K562 (cell line): ENCODE measurements at regions not wholly inside any gene's neighbourhood (a gene's known extent, or its start where the extent isn't known, plus 50 kb on each side); places are given as distances from the start of the nearest gene placed in this dataset.

Experiments used
- ATAC-seq: fragments of 200-7000 bp; cut with Tn5 transposase; 3 replicates; pipeline ENCODE4 v1.9.1; 2020; ENCODE audit warnings: moderate library complexity
- BruUV-seq: library from RNA; stranded (reverse); fragments of 400-500 nt; replicated peaks from 2 replicates; lab custom pipeline; 2021; lab: Mats Ljungman, UMichigan
- CTCF ChIA-PET: fragments of 300-600 bp; formaldehyde crosslinking; extraction: SDS; loops from one replicate; lab custom pipeline; 2021; ENCODE audit warnings: low intra/inter-chr PET ratio; lab: Yijun Ruan, JAX
- POLR2A ChIA-PET: fragments of 300-600, 350-650 bp; sonication (Branson Sonifier 250); formaldehyde crosslinking; extraction: SDS; loops from one replicate; lab custom pipeline; 2021; ENCODE audit warnings: antibody characterized with exemption, inconsistent platforms; lab: Yijun Ruan, JAX
- DNase-seq, 4 experiments: peaks; one replicate each; pipeline versions ENCODE4 v3.0.0 to v3.0.0-alpha.2; 2011 to 2018; ENCODE audit warnings: low spot score in 3 of 4, mixed read lengths in 3 of 4; ENCODE audit errors: extremely low read depth in 1 of 4
- FAIRE-seq: peaks from 2 replicates; lab custom pipeline; 2011; peaks lifted over from hg19 to GRCh38; lab: Jason Lieb, UNC
- H2AFZ ChIP-seq: 2 replicates; pipeline ENCODE4 v1.6.0; 2011; ENCODE audit warnings: low read depth, low read length, control low read depth, inconsistent platforms
- H3K27ac ChIP-seq: fragments of 200-600 bp; 3 replicates; pipeline ENCODE4 v1.8.0; 2011; ENCODE audit warnings: low read depth, mild to moderate bottlenecking, control low read depth, inconsistent platforms, low read length, moderate library complexity, mixed read lengths; ENCODE audit errors: extremely low read depth
- H3K27me3 ChIP-seq, 2 experiments: fragments of 300-600 bp in 1 of 2; 2 replicates in 1 of 2; 3 replicates in 1 of 2; pipeline versions ENCODE4 v1.6.0 to v1.8.0; 2011; ENCODE audit warnings: inconsistent platforms in 2 of 2, low read length in 2 of 2, mild to moderate bottlenecking in 1 of 2, mixed read lengths in 1 of 2, moderate library complexity in 1 of 2; ENCODE audit not compliant: control insufficient read depth in 2 of 2, insufficient read depth in 2 of 2
- H3K36me3 ChIP-seq: fragments of 300-600 bp; 3 replicates; pipeline ENCODE4 v1.8.0; 2011; ENCODE audit warnings: mild to moderate bottlenecking, low read length, inconsistent platforms; ENCODE audit not compliant: control insufficient read depth, insufficient read depth
- H3K4me1 ChIP-seq, 2 experiments: fragments of 200-600 bp in 1 of 2; replicated peaks in 1 of 2; 2 replicates in 1 of 2; 3 replicates in 1 of 2; pipeline versions ENCODE4 v1.5.1 to v1.8.0; 2011; ENCODE audit warnings: inconsistent platforms in 2 of 2, low read length in 2 of 2, mild to moderate bottlenecking in 1 of 2, mixed read lengths in 1 of 2, moderate library complexity in 1 of 2; ENCODE audit not compliant: control insufficient read depth in 2 of 2, insufficient read depth in 2 of 2
- H3K4me2 ChIP-seq: 2 replicates; pipeline ENCODE4 v1.6.1; 2011; ENCODE audit warnings: low read length, control low read depth, inconsistent platforms, mixed read lengths; ENCODE audit not compliant: insufficient read depth
- H3K4me3 ChIP-seq: fragments of 200-600 bp; sonication (generic), shearing (Covaris generic); 2 replicates; pipeline ENCODE4 v1.5.1; 2016; ENCODE audit warnings: control low read depth, inconsistent platforms
- H3K79me2 ChIP-seq: fragments of 200-600 bp; 3 replicates; pipeline ENCODE4 v1.8.0; 2011; ENCODE audit warnings: low read length, inconsistent platforms; ENCODE audit not compliant: control insufficient read depth, insufficient read depth
- H3K9ac ChIP-seq, 2 experiments: 2 replicates each; pipeline versions ENCODE4 v1.6.0 to v1.6.1; 2011; ENCODE audit warnings: low read depth in 2 of 2, low read length in 2 of 2, control low read depth in 1 of 2, inconsistent platforms in 1 of 2, mild to moderate bottlenecking in 1 of 2, mixed read lengths in 1 of 2; ENCODE audit not compliant: insufficient read depth in 1 of 2
- H3K9me1 ChIP-seq: one replicate; pipeline ENCODE4 v1.6.0; 2011; ENCODE audit warnings: inconsistent platforms, mild to moderate bottlenecking, low read length, moderate library complexity; ENCODE audit not compliant: control insufficient read depth, insufficient read depth
- H3K9me3 ChIP-seq: replicated peaks from 2 replicates; pipeline ENCODE4 v1.5.1; 2011; ENCODE audit warnings: low read depth, low read length, inconsistent platforms; ENCODE audit not compliant: control insufficient read depth, insufficient read depth
- H4K20me1 ChIP-seq: replicated peaks from 2 replicates; pipeline ENCODE4 v1.6.1; 2011; ENCODE audit warnings: low read length, inconsistent platforms, mixed read lengths; ENCODE audit not compliant: control insufficient read depth, insufficient read depth
- C11orf30 ChIP-seq: fragments of 450-650 bp; IDR thresholded peaks from 2 replicates; pipeline ENCODE4 v1.6.1; 2016; ENCODE audit warnings: low read depth, mild to moderate bottlenecking
- CTBP1 ChIP-seq: fragments of 450-650 bp; IDR thresholded peaks from 2 replicates; pipeline ENCODE4 v1.6.1; 2016; ENCODE audit warnings: borderline replicate concordance
- DNMT1 ChIP-seq: fragments of 450-650 bp; IDR thresholded peaks from 2 replicates; pipeline ENCODE4 v1.6.1; 2016; ENCODE audit warnings: antibody characterized with exemption, mild to moderate bottlenecking
- HDAC3 ChIP-seq: fragments of 450-650 bp; IDR thresholded peaks from 2 replicates; pipeline ENCODE4 v1.6.1; 2018; ENCODE audit warnings: borderline replicate concordance, mild to moderate bottlenecking, moderate library complexity; ENCODE audit not compliant: partially characterized antibody
- PTTG1 ChIP-seq: fragments of 450-650 bp; IDR thresholded peaks from 2 replicates; pipeline ENCODE4 v1.6.1; 2016; ENCODE audit warnings: low read depth, mild to moderate bottlenecking, missing genetic modification characterization, missing compliant biosample characterization
- PURB ChIP-seq: sonication (generic); formaldehyde crosslinking; IDR thresholded peaks from 2 replicates; pipeline ENCODE4 v1.9.0; 2021; ENCODE audit warnings: low read depth, mild to moderate bottlenecking, missing genetic modification reagents
- WHSC1 ChIP-seq: IDR thresholded peaks from one replicate; pipeline ENCODE4 v1.6.1; 2012; ENCODE audit warnings: low read length, control low read depth, inconsistent platforms
- ZFP36 ChIP-seq: fragments of 150-350 bp; IDR thresholded peaks from 2 replicates; pipeline ENCODE4 v1.6.1; 2018; ENCODE audit warnings: low read length, low read depth; ENCODE audit not compliant: partially characterized antibody
- ZNF57 ChIP-seq: fragments of 450-650 bp; formaldehyde crosslinking; IDR thresholded peaks from 2 replicates; pipeline ENCODE4 v1.4.0; 2020; ENCODE audit warnings: mild to moderate bottlenecking, moderate library complexity
- ZNF696 ChIP-seq: fragments of 250-450 bp; sonication (Bioruptor Pico); conservative IDR thresholded peaks from 2 replicates; pipeline ENCODE4 v1.4.0; 2020; ENCODE audit warnings: mild to moderate bottlenecking, moderate library complexity
- ZNF778 ChIP-seq: fragments of 450-650 bp; formaldehyde crosslinking; IDR thresholded peaks from 2 replicates; pipeline ENCODE4 v1.4.0; 2020; ENCODE audit warnings: mild to moderate bottlenecking, moderate library complexity
- ZSCAN29 ChIP-seq: fragments of 450-650 bp; IDR thresholded peaks from 2 replicates; pipeline ENCODE4 v1.6.1; 2017
- WGBS: fragments of 100-300 bp; shearing (Covaris generic); methylation state at CpG from one replicate; pipeline ENCODE4 v1.1.6; 2016; ENCODE audit warnings: low coverage, mixed read lengths; ENCODE audit not compliant: insufficient coverage; ENCODE audit errors: missing lambda C conversion rate; 5-methylcytosine and 5-hydroxymethylcytosine counted together
- in situ Hi-C: fragments of 300-500 bp; cut with MboI; formaldehyde crosslinking; loops from 4 replicates; pipeline ENCODE4 v1.15.0; 2018; ENCODE audit warnings: inconsistent platforms, mixed read lengths
- intact Hi-C: fragments of 100-400 bp; cut with micrococcal nuclease; formaldehyde crosslinking; loops from 2 replicates; pipeline ENCODE4 v1.14.2; 2022
- TF ChIP-seq, protein P1 (sequence below): fragments of 450-650 bp; IDR thresholded peaks from 2 replicates; pipeline ENCODE4 v1.6.1; 2016; ENCODE audit warnings: missing biosample characterization, missing genetic modification characterization
- TF ChIP-seq, protein P2 (sequence below), 2 experiments: fragments of 450-650 bp in 1 of 2; sonication (generic) in 1 of 2; formaldehyde crosslinking in 1 of 2; IDR thresholded peaks in 1 of 2; conservative IDR thresholded peaks in 1 of 2; 2 replicates each; pipeline versions ENCODE4 v1.6.1 to v1.8.1; 2016 to 2023; ENCODE audit warnings: mild to moderate bottlenecking in 2 of 2, moderate library complexity in 2 of 2, inconsistent platforms in 1 of 2, missing genetic modification reagents in 1 of 2
- TF ChIP-seq, protein P3 (sequence below): fragments of 150-350 bp; IDR thresholded peaks from 2 replicates; pipeline ENCODE4 v1.6.1; 2014; ENCODE audit warnings: low read depth, mild to moderate bottlenecking, low read length, borderline replicate concordance
- TF ChIP-seq, protein P4 (sequence below): fragments of 250-450 bp; sonication (Bioruptor Pico); IDR thresholded peaks from 2 replicates; pipeline ENCODE4 v1.8.0; 2021; ENCODE audit warnings: mild to moderate bottlenecking, moderate library complexity

DNA sequence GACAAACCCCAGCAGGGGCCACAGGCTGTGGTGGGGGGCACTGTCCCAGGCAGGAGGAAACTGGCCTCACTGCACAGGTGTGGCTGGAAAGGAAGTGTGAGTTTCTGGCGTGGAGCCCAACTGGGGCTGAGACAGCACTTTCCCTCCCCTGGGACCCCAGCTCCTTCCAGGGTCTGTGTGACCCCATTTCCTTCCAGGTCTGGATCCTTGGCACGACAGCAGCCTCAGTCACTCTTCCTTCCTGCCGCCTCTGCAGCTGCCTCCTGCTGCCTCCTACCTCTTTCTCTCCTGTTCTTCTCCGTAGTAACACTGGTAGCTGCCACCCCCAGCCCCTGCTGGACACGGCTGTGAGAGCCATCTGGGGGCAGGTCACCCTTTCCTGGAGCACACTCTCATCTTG lies 88.0 kb downstream of the SIK1 start:
- no peak for DNase-seq
- no peak overlapping the region for H3K27ac ChIP-seq
- TF ChIP-seq, protein P1, sequence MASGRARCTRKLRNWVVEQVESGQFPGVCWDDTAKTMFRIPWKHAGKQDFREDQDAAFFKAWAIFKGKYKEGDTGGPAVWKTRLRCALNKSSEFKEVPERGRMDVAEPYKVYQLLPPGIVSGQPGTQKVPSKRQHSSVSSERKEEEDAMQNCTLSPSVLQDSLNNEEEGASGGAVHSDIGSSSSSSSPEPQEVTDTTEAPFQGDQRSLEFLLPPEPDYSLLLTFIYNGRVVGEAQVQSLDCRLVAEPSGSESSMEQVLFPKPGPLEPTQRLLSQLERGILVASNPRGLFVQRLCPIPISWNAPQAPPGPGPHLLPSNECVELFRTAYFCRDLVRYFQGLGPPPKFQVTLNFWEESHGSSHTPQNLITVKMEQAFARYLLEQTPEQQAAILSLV (tag): no peak
- no peak for TF ChIP-seq ZNF57 (CRISPR knock-in tag)
- TF ChIP-seq PURB: no peak
- TF ChIP-seq, protein P2, sequence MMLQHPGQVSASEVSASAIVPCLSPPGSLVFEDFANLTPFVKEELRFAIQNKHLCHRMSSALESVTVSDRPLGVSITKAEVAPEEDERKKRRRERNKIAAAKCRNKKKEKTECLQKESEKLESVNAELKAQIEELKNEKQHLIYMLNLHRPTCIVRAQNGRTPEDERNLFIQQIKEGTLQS (IDR thresholded peaks at IDR 0.05): no peak
- TF ChIP-seq, protein P2 (CRISPR knock-in tag; conservative IDR thresholded peaks at IDR 0.05): no peak
- no peak for TF ChIP-seq WHSC1
- no peak for TF ChIP-seq ZFP36
- no peak for TF ChIP-seq PTTG1 (tag)
- no peak for TF ChIP-seq ZNF778 (CRISPR knock-in tag)
- no peak for TF ChIP-seq ZSCAN29
- TF ChIP-seq C11orf30: no peak
- no peak for TF ChIP-seq DNMT1
- TF ChIP-seq CTBP1: no peak
- TF ChIP-seq, protein P3, sequence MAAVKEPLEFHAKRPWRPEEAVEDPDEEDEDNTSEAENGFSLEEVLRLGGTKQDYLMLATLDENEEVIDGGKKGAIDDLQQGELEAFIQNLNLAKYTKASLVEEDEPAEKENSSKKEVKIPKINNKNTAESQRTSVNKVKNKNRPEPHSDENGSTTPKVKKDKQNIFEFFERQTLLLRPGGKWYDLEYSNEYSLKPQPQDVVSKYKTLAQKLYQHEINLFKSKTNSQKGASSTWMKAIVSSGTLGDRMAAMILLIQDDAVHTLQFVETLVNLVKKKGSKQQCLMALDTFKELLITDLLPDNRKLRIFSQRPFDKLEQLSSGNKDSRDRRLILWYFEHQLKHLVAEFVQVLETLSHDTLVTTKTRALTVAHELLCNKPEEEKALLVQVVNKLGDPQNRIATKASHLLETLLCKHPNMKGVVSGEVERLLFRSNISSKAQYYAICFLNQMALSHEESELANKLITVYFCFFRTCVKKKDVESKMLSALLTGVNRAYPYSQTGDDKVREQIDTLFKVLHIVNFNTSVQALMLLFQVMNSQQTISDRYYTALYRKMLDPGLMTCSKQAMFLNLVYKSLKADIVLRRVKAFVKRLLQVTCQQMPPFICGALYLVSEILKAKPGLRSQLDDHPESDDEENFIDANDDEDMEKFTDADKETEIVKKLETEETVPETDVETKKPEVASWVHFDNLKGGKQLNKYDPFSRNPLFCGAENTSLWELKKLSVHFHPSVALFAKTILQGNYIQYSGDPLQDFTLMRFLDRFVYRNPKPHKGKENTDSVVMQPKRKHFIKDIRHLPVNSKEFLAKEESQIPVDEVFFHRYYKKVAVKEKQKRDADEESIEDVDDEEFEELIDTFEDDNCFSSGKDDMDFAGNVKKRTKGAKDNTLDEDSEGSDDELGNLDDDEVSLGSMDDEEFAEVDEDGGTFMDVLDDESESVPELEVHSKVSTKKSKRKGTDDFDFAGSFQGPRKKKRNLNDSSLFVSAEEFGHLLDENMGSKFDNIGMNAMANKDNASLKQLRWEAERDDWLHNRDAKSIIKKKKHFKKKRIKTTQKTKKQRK: no peak
- TF ChIP-seq HDAC3: no peak
- TF ChIP-seq, protein P4, sequence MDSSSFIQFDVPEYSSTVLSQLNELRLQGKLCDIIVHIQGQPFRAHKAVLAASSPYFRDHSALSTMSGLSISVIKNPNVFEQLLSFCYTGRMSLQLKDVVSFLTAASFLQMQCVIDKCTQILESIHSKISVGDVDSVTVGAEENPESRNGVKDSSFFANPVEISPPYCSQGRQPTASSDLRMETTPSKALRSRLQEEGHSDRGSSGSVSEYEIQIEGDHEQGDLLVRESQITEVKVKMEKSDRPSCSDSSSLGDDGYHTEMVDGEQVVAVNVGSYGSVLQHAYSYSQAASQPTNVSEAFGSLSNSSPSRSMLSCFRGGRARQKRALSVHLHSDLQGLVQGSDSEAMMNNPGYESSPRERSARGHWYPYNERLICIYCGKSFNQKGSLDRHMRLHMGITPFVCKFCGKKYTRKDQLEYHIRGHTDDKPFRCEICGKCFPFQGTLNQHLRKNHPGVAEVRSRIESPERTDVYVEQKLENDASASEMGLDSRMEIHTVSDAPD: no peak
- no peak for TF ChIP-seq ZNF696 (CRISPR knock-in tag)

More for the DNA sequence above, 88.0 kb downstream of the SIK1 start:
- intact Hi-C loops: no loop called here
- WGBS: 0% methylated on average over 5 of the region's 5 CpGs
- H3K36me3 ChIP-seq: no peaks in the 10 kb centered on the region
- peak overlapping the region in 1 of 2 experiments; percentile 26; a peak in 1 of 4 replicates for H3K9ac ChIP-seq
- CTCF ChIA-PET: interaction anchor here (0.6 kb wide), 1 partner anchor 306 kb away, joined by 3 read pairs; no protein-coding TSS in a partner anchor
- H3K4me1 ChIP-seq: peaks cover 0 to 24% of the 10 kb centered on the region in 2 experiments; a peak in 2 of 5 replicates
- BruUV-seq: no TSS peak
- in situ Hi-C loops: no loop called here
- no peaks in the 10 kb centered on the region for H4K20me1 ChIP-seq
- peaks cover 25 to 63% of the 10 kb centered on the region in 2 experiments; a peak in 4 of 5 replicates for H3K27me3 ChIP-seq
- no peak for FAIRE-seq
- H3K4me3 ChIP-seq: no peak overlapping the region
- no peaks in the 10 kb centered on the region; the same call in 1 of the 2 replicates for H3K9me3 ChIP-seq
- ATAC-seq: no peak
- H3K9me1 ChIP-seq: no peaks in the 10 kb centered on the region
- no peak overlapping the region for H3K4me2 ChIP-seq
- POLR2A ChIA-PET: no interaction called here
- no peaks in the 10 kb centered on the region for H3K79me2 ChIP-seq
- no peak overlapping the region for H2AFZ ChIP-seq
